ENCODE measurements at regions not wholly inside any gene's neighbourhood (a gene's known extent, or its start where the extent isn't known, plus 50 kb on each side); places are given as distances from the start of the nearest gene placed in this dataset.

DNA sequence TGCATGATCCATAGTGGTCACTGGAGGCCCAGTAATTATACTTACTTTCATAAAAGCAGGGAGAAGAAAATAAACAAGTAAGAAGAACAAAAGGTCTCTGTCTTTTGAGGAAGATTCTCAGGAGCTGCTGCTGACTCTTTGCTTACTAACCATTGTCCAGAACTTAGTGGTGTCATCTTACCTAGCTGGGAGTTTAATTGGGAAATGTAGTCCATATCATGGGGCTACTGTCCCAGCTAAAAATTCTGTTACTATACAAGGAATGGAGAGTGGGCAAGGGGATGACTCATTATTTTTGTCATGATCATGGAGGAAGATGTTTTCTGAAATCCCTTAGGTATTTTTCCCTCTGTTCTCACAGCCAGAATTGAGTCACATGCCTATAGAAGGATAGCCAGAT lies 639.3 kb downstream of the MTRR start:
- no peak for TF ChIP-seq EZH2 (IDR thresholded peaks at IDR 0.05; ENCODE audit: low read length, missing control alignments)
- TF ChIP-seq, protein P1, sequence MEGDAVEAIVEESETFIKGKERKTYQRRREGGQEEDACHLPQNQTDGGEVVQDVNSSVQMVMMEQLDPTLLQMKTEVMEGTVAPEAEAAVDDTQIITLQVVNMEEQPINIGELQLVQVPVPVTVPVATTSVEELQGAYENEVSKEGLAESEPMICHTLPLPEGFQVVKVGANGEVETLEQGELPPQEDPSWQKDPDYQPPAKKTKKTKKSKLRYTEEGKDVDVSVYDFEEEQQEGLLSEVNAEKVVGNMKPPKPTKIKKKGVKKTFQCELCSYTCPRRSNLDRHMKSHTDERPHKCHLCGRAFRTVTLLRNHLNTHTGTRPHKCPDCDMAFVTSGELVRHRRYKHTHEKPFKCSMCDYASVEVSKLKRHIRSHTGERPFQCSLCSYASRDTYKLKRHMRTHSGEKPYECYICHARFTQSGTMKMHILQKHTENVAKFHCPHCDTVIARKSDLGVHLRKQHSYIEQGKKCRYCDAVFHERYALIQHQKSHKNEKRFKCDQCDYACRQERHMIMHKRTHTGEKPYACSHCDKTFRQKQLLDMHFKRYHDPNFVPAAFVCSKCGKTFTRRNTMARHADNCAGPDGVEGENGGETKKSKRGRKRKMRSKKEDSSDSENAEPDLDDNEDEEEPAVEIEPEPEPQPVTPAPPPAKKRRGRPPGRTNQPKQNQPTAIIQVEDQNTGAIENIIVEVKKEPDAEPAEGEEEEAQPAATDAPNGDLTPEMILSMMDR (conservative IDR thresholded peaks at IDR 0.05 in 1 of 2, IDR thresholded peaks at IDR 0.05 in 1 of 2; ENCODE audit: low read depth in 1 of 2, low read length in 2 of 2) = no peak

Measured in fibroblast of lung (primary cell).